GM12864 (cell line): ENCODE measurements at regions not wholly inside any gene's neighbourhood (a gene's known extent, or its start where the extent isn't known, plus 50 kb on each side); places are given as distances from the start of the nearest gene placed in this dataset.

Source experiments
- DNase-seq: peaks from one replicate; pipeline ENCODE4 v3.0.0-alpha.2; 2011; ENCODE audit warnings: low read depth
- H3K4me3 ChIP-seq: 2 replicates; pipeline ENCODE4 v1.5.1; 2011; ENCODE audit warnings: mild to moderate bottlenecking, low read depth, low read length, control low read depth
- CTCF ChIP-seq: IDR thresholded peaks from 2 replicates; pipeline ENCODE4 v1.5.1; 2011; ENCODE audit warnings: low read depth, mild to moderate bottlenecking, moderate library complexity, low read length, control low read depth, inconsistent platforms; ENCODE audit errors: missing control alignments

GRCh38 chr1:78279051-78279450 lies 211.7 kb upstream of the PTGFR start:
- no peak for DNase-seq
- TF ChIP-seq CTCF: no peak

DNA sequence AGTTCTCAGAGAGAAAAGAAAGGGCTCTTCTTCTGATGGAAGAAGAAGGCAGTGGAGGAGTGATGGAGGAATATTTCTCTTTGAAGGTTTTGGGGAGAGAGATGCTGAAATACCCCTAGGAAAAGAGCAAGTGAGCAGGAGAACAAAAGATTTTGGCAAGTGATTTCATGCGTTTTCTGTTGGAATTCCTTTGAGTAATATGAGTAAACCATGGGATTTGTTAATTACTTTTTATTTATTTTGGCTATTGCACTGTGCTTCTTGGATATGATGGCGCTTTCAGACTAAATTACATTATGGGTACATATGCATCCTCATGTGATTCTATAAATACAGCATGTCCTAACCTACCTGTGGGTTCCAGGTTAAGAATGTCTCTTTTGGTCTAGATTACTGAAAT lies 210.1 kb upstream of the PTGFR start:
- no peak overlapping the region for H3K4me3 ChIP-seq
- TF ChIP-seq CTCF: no peak
- DNase-seq: no peak

More at GRCh38 chr1:78279051-78279450, 211.7 kb upstream of the PTGFR start:
- H3K4me3 ChIP-seq: no peak overlapping the region

- DNase-seq: no peak
- no peak overlapping the region for H3K4me3 ChIP-seq
- TF ChIP-seq CTCF: no peak
These were observed 209.2 kb upstream of the PTGFR start for GRCh38 chr1:78281580-78281979.

- H3K4me3 ChIP-seq: no peak overlapping the region
- no peak for TF ChIP-seq CTCF
- DNase-seq: no peak
These were observed 207.1 kb upstream of the PTGFR start for GRCh38 chr1:78283691-78284090.

- no peak for TF ChIP-seq CTCF
- DNase-seq: no peak
- H3K4me3 ChIP-seq: no peak overlapping the region
These were observed 206.4 kb upstream of the PTGFR start for GRCh38 chr1:78284354-78284753.

GRCh38 chr1:78286686-78287085 lies 204.1 kb upstream of the PTGFR start:
- no peak for TF ChIP-seq CTCF
- no peak overlapping the region for H3K4me3 ChIP-seq
- no peak for DNase-seq

- no peak for TF ChIP-seq CTCF
- no peak for DNase-seq
- no peak overlapping the region for H3K4me3 ChIP-seq
These were observed 201.2 kb upstream of the PTGFR start for GRCh38 chr1:78289603-78290002.
